ENCODE measurements at regions not wholly inside any gene's neighbourhood (a gene's known extent, or its start where the extent isn't known, plus 50 kb on each side); places are given as distances from the start of the nearest gene placed in this dataset.
"Not testable (repeated sequence)": the region's sequence is repeated elsewhere in the genome, so short reads cannot be mapped to it uniquely, and the experiment has no call there.

GRCh38 chr3:20482350-20482749 is 296.3 kb upstream of the SGO1 start:
- FAIRE-seq, result no peak
- no peak overlapping the region for H3K9ac ChIP-seq (ENCODE audit: low read length in 3 of 3)
- DNase-seq, result no peak
- no peak overlapping the region for H3K27ac ChIP-seq (ENCODE audit: low read depth in 2 of 2, low read length in 2 of 2)
- no peak overlapping the region for H3K4me3 ChIP-seq (ENCODE audit: low read length in 3 of 3)
- intact Hi-C loops (cut with DNase I), result no loop called here
- no peak for TF ChIP-seq CTCF (IDR thresholded peaks at IDR 0.05; ENCODE audit: borderline replicate concordance, extremely low read depth, insufficient read depth)
- no peaks in the 10 kb centered on the region for H3K27me3 ChIP-seq (ENCODE audit: control insufficient read depth, insufficient read depth, low read length)
- H3K9me3 ChIP-seq (ENCODE audit: control insufficient read depth in 2 of 3, insufficient read depth in 1 of 3, low read length in 3 of 3), result peaks cover 0 to 13% (median 3%) of the 10 kb centered on the region in 3 donors
- H3K36me3 ChIP-seq (ENCODE audit: control insufficient read depth in 2 of 3, insufficient read depth in 3 of 3, low read length in 3 of 3), result no peaks in the 10 kb centered on the region
- H3K4me1 ChIP-seq (ENCODE audit: control insufficient read depth in 2 of 3, insufficient read depth in 2 of 3, low read depth in 1 of 3, low read length in 3 of 3), result no peaks in the 10 kb centered on the region

DNA sequence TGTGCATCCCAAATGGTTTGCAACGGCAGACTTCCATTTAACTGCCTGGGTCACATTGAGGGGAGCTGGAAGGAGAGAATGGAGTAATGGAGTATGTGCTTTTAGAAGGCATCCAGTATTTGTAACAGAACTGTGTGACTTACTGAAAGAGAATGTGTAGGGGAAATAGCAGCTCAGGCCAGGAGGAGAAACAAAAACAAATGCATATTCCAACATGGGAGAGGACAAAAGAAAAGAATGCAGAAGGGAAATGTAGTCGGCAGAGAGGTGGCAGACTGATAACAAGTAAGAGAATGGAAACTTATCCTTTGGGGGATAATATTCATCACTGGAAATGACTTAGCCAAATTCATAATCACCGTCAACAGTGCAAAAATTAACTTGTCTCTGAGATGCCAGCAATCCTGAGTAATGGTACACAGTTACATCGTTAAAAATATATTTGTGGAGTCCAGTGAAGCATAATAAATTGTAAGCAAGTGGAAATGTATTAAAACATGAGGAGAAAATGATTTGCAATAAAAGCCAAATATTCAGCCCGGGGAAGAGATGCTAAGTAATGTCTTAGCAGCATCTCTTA is 294.9 kb upstream of the SGO1 start:
- TF ChIP-seq CTCF (IDR thresholded peaks at IDR 0.05; ENCODE audit: borderline replicate concordance, extremely low read depth, insufficient read depth), result no peak
- no peak overlapping the region for H3K27ac ChIP-seq (ENCODE audit: low read depth in 2 of 2, low read length in 2 of 2)
- no peaks in the 10 kb centered on the region for H3K4me1 ChIP-seq (ENCODE audit: control insufficient read depth in 2 of 3, insufficient read depth in 2 of 3, low read depth in 1 of 3, low read length in 3 of 3)
- H3K9me3 ChIP-seq (ENCODE audit: control insufficient read depth in 2 of 3, insufficient read depth in 1 of 3, low read length in 3 of 3), result peaks cover 0 to 13% (median 3%) of the 10 kb centered on the region in 3 donors
- FAIRE-seq (no peak), DNase-seq (no peak)
- no peak overlapping the region for H3K9ac ChIP-seq (ENCODE audit: low read length in 3 of 3)
- no peaks in the 10 kb centered on the region for H3K36me3 ChIP-seq (ENCODE audit: control insufficient read depth in 2 of 3, insufficient read depth in 3 of 3, low read length in 3 of 3)
- no peaks in the 10 kb centered on the region for H3K27me3 ChIP-seq (ENCODE audit: control insufficient read depth, insufficient read depth, low read length)
- intact Hi-C loops (cut with DNase I), result no loop called here
- H3K4me3 ChIP-seq (ENCODE audit: low read length in 3 of 3), result no peak overlapping the region

GRCh38 chr3:20478436-20478835 is 292.4 kb upstream of the SGO1 start:
- no peak overlapping the region for H3K9ac ChIP-seq (ENCODE audit: low read length in 3 of 3)
- intact Hi-C loops (cut with DNase I), result no loop called here
- H3K9me3 ChIP-seq (ENCODE audit: control insufficient read depth in 2 of 3, insufficient read depth in 1 of 3, low read length in 3 of 3), result peaks cover 0 to 6% (median 2%) of the 10 kb centered on the region in 3 donors
- H3K36me3 ChIP-seq (ENCODE audit: control insufficient read depth in 2 of 3, insufficient read depth in 3 of 3, low read length in 3 of 3), result no peaks in the 10 kb centered on the region
- no peak for FAIRE-seq
- no peaks in the 10 kb centered on the region for H3K4me1 ChIP-seq (ENCODE audit: control insufficient read depth in 2 of 3, insufficient read depth in 2 of 3, low read depth in 1 of 3, low read length in 3 of 3)
- H3K27me3 ChIP-seq (ENCODE audit: control insufficient read depth, insufficient read depth, low read length), result no peaks in the 10 kb centered on the region
- H3K27ac ChIP-seq (ENCODE audit: low read depth in 2 of 2, low read length in 2 of 2), result no peak overlapping the region
- no peak for TF ChIP-seq CTCF (IDR thresholded peaks at IDR 0.05; ENCODE audit: borderline replicate concordance, extremely low read depth, insufficient read depth)
- no peak overlapping the region for H3K4me3 ChIP-seq (ENCODE audit: low read length in 3 of 3)
- no peak for DNase-seq

DNA sequence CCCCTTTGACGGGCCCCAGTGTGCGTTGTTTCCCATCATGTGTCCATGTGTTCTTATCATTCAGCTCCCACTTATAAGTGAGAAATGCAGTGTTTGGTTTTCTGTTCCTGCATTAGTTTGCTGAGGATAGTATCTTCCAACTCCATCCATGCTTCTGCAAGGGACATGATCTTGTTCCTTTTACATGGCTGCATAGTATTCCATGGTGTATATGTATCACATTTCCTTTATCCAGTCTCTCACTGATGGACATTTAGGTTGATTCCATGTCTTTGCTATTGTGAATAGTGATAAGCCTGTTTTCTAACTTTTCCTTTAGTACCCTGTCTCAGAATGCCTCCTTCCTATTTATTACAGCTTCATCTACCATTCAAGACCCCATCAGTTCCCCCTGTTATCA is 278.2 kb upstream of the SGO1 start:
- H3K4me1 ChIP-seq (ENCODE audit: control insufficient read depth in 2 of 3, insufficient read depth in 2 of 3, low read depth in 1 of 3, low read length in 3 of 3); H3K36me3 ChIP-seq (ENCODE audit: control insufficient read depth in 2 of 3, insufficient read depth in 3 of 3, low read length in 3 of 3); intact Hi-C loops (cut with DNase I); H3K9ac ChIP-seq (ENCODE audit: low read length in 3 of 3); H3K4me3 ChIP-seq (ENCODE audit: low read length in 3 of 3); H3K9me3 ChIP-seq (ENCODE audit: control insufficient read depth in 2 of 3, insufficient read depth in 1 of 3, low read length in 3 of 3); H3K27me3 ChIP-seq (ENCODE audit: control insufficient read depth, insufficient read depth, low read length); DNase-seq; H3K27ac ChIP-seq (ENCODE audit: low read depth in 2 of 2, low read length in 2 of 2); FAIRE-seq: not testable (repeated sequence)
